GM12873 (cell line): ENCODE measurements at regions not wholly inside any gene's neighbourhood (a gene's known extent, or its start where the extent isn't known, plus 50 kb on each side); places are given as distances from the start of the nearest gene placed in this dataset.

ENCODE experiments used
- TF ChIP-seq, protein P1 (sequence below): IDR thresholded peaks from 2 replicates; pipeline ENCODE4 v1.5.1; 2012; ENCODE audit warnings: low read depth, mild to moderate bottlenecking, moderate library complexity, low read length, control low read depth; ENCODE audit not compliant: insufficient read depth; ENCODE audit errors: missing control alignments

GRCh38 chr2:190805126-190805525, 75.5 kb upstream of the GLS start:
- TF ChIP-seq, protein P1, sequence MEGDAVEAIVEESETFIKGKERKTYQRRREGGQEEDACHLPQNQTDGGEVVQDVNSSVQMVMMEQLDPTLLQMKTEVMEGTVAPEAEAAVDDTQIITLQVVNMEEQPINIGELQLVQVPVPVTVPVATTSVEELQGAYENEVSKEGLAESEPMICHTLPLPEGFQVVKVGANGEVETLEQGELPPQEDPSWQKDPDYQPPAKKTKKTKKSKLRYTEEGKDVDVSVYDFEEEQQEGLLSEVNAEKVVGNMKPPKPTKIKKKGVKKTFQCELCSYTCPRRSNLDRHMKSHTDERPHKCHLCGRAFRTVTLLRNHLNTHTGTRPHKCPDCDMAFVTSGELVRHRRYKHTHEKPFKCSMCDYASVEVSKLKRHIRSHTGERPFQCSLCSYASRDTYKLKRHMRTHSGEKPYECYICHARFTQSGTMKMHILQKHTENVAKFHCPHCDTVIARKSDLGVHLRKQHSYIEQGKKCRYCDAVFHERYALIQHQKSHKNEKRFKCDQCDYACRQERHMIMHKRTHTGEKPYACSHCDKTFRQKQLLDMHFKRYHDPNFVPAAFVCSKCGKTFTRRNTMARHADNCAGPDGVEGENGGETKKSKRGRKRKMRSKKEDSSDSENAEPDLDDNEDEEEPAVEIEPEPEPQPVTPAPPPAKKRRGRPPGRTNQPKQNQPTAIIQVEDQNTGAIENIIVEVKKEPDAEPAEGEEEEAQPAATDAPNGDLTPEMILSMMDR, result no peak

DNA sequence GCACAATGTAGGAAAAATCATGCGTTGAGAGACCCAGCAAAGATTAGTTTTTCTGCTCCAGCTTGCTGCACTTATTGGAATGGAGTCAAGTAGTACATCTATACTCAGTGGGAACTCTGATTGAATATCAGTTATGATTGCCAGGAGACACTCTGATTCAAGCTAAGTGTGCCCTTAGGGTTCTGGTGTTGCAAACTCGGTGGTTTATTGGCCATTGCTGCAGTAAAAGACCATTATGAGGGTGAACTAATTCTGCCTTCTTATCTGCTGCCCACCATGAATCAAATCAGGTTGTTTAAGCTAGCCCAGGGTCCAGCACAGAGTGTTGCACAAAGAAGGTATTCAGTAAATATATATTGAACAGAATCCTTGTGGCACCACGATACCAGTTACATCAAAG, 74.8 kb upstream of the GLS start:
- TF ChIP-seq, protein P1, result no peak

DNA sequence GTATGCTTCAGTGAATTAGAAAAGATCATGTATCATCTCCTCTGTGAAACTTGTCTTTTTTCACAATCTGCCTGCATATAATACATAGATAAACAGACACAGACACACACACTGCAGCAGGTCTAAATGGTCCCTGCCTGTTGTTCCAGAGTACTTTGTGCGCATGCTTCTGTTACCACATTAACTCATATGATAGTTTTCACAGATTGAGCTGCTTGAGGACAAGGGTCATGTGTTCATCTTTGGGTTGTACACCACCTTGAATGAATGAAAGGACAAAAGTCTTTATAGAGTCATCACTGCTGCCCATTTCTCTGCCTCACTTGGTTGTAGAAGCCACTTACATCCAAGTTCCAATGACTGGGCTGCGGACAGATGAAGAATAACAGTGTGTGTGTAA, 72.7 kb upstream of the GLS start:
- TF ChIP-seq, protein P1, result no peak

GRCh38 chr2:190809139-190809764, 71.4 kb upstream of the GLS start:
- TF ChIP-seq, protein P1, result no peak

DNA sequence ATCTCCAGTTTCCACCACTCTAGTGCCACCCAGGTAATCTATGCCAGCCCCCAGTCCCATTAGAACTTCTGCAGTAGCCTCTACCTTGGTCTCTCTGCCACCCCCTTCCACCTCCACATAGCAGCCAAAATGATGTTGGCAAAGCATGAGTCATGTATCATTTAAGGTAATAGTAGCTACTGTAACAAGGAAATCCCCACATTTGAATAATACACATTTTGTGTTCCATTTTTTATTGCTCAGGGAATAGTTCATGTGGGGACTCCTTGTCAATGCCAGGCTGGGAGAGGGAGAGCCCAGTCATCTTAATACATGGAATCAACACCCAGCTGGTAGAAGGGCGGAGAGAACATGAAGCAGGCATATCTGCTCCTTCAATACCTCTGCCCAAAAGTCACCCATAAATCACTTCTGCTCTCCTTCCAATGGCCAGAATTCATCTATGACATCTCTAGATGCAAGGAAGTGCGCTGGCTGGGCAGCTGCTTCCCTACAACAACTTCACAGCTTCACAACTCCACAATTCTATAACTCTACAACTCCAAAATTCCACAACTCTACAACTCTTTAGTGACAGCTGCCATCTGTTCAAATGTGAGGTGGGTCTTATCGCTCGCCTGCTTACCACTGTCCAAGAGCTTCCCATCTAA, 70.6 kb upstream of the GLS start:
- TF ChIP-seq, protein P1, result no peak

GRCh38 chr2:190810981-190811587, 69.5 kb upstream of the GLS start:
- TF ChIP-seq, protein P1, result no peak

- TF ChIP-seq, protein P1, result no peak
Observed at GRCh38 chr2:190811811-190812210, 68.8 kb upstream of the GLS start.
